SK-N-SH treated with all-trans-retinoic acid at 6 μM for 48 hours (cell line): ENCODE measurements at regions not wholly inside any gene's neighbourhood (a gene's known extent, or its start where the extent isn't known, plus 50 kb on each side); places are given as distances from the start of the nearest gene placed in this dataset.

Experiments used
- CSRNP3 ChIP-seq: fragments of 250-450 bp; sonication (Bioruptor Pico); IDR thresholded peaks from 2 replicates; pipeline ENCODE4 v1.5.1; 2021; ENCODE audit warnings: mild to moderate bottlenecking, moderate library complexity
- ESRRG ChIP-seq: fragments of 250-450 bp; sonication (Bioruptor Pico); IDR thresholded peaks from 2 replicates; pipeline ENCODE4 v1.6.1; 2021; ENCODE audit warnings: mild to moderate bottlenecking
- OSR1 ChIP-seq: fragments of 250-450 bp; sonication (Bioruptor Pico); IDR thresholded peaks from 2 replicates; pipeline ENCODE4 v1.8.0; 2022; ENCODE audit warnings: moderate library complexity, mild to moderate bottlenecking, inconsistent platforms
- PATZ1 ChIP-seq: fragments of 250-450 bp; sonication (Bioruptor Pico); IDR thresholded peaks from 2 replicates; pipeline ENCODE4 v1.8.0; 2020; ENCODE audit warnings: mild to moderate bottlenecking, moderate library complexity, borderline replicate concordance
- RARB ChIP-seq: fragments of 250-450 bp; sonication (Bioruptor Pico); IDR thresholded peaks from 2 replicates; pipeline ENCODE4 v1.8.0; 2021; ENCODE audit warnings: mild to moderate bottlenecking, moderate library complexity
- ZFP30 ChIP-seq: fragments of 450-650 bp; formaldehyde crosslinking; IDR thresholded peaks from 2 replicates; pipeline ENCODE4 v1.5.0; 2022; ENCODE audit warnings: mild to moderate bottlenecking, moderate library complexity
- ZNF565 ChIP-seq: fragments of 450-650 bp; formaldehyde crosslinking; conservative IDR thresholded peaks from 2 replicates; pipeline ENCODE4 v1.5.0; 2020; ENCODE audit warnings: low read depth, mild to moderate bottlenecking, moderate library complexity

DNA sequence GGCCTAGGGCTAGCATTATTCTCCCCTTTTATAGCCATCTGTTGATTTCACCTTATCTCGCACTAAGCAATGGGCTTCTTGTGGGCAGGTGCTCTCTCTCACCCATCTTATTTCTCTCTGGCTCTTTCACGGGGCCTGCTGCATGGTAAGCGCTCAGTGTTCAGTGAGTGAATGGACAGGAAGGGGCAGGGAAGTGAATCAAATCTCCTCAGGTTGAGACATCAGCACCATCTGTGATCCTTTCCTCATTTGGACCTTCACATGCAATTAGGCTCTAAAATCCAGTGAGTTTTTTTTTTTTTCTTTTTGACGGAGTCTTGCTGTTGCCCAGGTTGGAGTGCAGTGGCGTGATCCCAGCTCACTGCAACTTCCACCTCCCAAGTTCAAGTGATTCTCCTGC, 76.5 kb upstream of the EZR start:
- TF ChIP-seq ESRRG (CRISPR knock-in tag) (no peak), CSRNP3 (CRISPR knock-in tag) (no peak), PATZ1 (CRISPR knock-in tag) (no peak), ZFP30 (no peak), ZNF565 (no peak), RARB (no peak), OSR1 (CRISPR knock-in tag) (no peak)
